HG02943 (cell line): ENCODE measurements at regions not wholly inside any gene's neighbourhood (a gene's known extent, or its start where the extent isn't known, plus 50 kb on each side); places are given as distances from the start of the nearest gene placed in this dataset.
"Not testable (repeated sequence)": the region's sequence is repeated elsewhere in the genome, so short reads cannot be mapped to it uniquely, and the experiment has no call there.

ENCODE experiments used
- ATAC-seq: cut with Tn5 transposase; IDR thresholded peaks from one replicate; pipeline ENCODE4 v1.9.1; 2021; ENCODE audit warnings: mild to moderate bottlenecking, low read depth, moderate library complexity; ENCODE audit not compliant: unreplicated experiment

DNA sequence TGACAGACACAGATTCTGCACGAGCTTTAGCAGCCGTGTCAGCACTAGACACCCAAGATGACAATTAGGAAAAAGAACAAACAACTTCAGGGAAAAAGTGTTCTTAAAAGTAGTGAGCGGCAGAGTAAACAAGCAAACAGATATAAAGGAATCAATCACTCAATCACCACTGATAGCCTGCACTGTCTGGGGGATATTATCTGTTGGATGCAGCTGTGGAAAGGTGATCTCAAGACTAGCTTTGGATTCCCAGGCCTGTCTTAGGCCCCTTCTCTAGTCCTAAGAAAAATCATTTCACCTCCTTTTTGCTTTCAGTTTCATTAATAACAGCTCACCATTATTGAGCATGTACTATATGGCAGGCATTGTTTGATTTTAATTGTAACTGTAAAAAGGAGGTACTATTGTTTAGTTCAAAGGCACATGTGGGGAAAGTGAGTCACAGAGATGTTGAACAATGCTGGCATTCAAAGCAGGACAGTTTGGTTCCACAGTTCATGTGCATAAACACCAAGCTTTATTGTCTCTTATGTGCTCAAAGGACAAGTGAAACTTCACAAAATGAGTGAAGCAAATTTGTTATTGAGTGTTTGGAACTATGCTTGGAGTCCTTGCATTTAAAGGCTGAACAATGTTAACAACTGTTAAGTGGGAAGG lies 147.3 kb upstream of the TCF4 start:
- ATAC-seq, result no peak

DNA sequence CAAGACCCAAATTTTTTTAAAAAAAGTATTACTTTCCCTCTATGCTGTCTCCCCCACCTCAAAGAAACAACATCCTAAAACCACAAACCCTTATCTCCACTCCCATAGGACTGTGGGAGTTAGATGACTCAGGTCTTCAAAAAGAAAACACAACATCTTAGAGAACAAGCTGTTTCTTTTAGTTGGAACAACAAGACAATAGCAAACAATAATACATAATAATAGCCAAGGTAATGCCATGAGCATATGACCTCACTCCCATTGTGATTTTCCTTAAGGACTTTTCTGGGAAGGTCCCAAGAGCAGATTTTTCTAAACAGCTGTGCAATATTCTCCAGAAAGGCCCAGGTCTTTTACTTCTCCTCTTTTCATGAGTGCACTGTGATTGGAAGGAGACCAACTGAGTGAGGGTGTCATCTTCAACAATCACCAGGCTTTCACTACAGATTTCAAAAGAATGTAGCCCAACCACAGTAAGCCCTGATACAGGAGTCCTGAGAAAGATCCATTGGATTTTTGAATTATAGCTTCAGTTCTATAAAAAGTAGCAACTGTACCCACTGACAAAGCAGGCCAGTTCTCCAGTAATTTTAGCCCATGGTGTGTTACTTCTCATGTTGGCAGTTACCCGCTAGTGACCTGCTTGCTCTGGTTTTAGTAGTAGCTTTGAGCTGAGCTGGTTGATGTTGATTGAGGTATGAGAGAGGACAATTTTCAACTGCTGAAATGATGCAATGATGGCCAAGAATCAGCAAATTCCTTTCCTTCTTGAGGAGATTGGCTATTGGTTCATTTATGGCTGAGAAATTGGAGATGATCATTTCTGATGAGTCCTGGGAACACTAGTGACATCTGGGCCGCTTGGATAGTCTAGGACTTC lies 144.5 kb upstream of the TCF4 start:
- no peak for ATAC-seq

DNA sequence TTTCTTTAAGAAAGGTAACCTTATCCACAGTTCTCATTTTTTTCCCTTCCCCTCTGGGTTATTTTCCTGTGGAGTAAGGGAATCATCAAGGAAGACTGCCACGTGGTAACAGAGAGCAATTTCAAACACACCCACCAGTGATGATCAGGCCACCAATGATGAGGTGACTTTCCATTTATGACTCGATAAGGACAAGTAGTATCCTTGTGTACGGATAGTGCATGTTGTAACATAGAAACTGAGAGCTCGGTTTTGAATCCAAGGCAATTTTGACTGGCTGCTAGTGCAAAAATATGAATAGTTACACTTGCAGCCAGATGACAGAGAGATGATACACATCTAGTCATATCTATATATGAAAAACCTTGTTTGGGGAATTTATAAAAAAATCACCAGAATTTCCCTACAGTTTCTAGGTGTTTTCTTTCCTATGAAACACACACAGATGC lies 143.6 kb upstream of the TCF4 start:
- no peak for ATAC-seq

- ATAC-seq, result not testable (repeated sequence)
Observed at GRCh38 chr18:55721006-55721405, 133.0 kb upstream of the TCF4 start.

DNA sequence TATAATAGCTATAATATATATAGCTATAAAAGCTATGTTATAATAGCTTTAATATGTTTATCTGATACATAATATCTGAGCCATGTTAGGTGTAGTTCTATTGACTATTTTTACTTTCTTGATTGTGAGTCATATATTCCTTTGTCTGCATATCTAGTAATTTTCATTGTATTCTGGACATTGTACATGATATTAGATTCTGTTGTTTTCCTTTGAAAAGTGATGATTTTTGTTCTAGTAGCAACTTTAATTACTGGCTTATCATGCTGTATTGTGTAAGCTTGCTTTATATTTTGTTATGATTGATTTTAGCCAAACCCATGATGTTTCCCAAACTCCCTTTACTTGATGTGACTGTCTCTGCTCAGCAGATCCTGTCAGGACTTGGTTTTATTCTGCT lies 125.7 kb upstream of the TCF4 start:
- ATAC-seq, result no peak

- ATAC-seq, result no peak
Observed at GRCh38 chr18:55706898-55707297, 118.9 kb upstream of the TCF4 start.

- no peak for ATAC-seq
Observed at GRCh38 chr18:55699233-55699765, 111.3 kb upstream of the TCF4 start.

DNA sequence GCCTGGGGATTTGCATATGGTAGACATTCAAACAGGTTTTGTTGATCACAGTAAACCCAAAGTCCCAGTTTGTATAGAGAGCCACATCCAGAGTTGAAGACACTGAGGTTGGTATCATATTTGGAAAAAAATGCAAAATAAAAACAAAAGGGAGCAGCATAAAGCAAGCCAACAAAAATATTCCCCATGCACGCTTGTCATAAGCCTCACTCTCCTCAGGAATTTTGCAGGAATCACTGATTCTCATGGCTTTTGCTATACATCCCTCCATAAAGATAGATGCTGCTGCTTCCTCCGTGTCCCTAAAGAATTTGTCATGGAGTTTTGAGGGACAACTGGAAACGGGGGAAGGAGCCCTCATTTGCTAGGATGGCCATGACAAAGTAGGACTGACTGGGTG lies 108.8 kb upstream of the TCF4 start:
- ATAC-seq, result no peak

GRCh38 chr18:55695091-55695490 lies 107.1 kb upstream of the TCF4 start:
- ATAC-seq, result no peak

- no peak for ATAC-seq
Observed at GRCh38 chr18:55694291-55694690, 106.3 kb upstream of the TCF4 start.

DNA sequence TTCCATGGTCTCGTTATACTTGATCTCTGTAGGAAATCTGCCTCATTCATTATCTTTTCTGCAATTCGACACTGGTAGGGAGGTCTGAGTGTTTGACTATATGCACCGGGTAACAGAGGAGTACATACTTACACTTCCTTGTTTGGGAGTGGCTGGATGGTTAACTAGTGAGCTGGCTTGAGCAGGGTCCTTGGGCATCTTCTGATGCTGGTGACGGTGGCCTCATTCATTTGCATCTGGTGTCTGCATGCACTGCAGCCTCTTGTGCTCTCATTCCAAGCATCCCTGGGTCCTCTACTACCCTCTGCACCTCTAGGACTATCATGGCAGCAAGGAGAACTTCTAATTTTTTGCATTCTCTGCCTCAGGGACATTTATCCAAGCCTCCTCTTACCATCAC lies 100.0 kb upstream of the TCF4 start:
- ATAC-seq, result no peak

GRCh38 chr18:55687106-55687505 lies 99.1 kb upstream of the TCF4 start:
- no peak for ATAC-seq

GRCh38 chr18:55685638-55686037 lies 97.6 kb upstream of the TCF4 start:
- ATAC-seq, result no peak

DNA sequence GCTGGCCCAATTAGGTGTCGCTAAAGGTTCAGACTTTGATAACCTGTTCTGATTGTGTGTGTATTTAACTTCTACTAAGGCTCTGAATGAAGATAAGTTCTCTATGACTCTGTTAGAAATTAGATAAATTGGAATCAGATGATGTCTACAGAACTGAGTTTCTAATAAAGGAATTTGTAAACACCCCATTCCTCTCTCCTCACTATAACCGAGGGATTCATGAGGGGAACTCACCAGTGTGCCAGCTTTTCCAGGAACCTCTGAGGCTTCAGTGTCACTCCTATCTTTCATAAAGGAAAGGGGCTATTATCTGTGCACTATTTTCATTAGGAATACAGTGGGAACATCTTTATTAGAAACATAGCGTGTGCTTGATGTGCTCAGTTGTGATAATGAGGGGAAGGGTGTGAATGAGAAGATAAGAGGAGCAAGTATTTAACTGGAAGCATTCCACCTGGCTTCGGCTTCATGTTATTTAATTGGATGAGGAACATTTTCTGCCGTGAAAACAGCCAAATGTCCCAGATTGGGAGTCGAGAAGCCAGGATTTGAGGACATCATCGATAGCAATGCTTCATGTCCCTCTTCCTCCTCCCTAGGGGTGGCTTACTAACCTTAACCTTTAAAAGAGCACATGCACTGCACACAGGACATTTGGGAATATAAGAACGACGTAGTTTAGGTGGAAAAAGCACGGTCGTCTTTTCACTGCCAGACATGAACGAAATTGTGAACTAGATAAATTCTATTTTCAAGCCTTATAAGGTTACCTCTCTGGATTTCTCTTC lies 84.8 kb upstream of the TCF4 start:
- no peak for ATAC-seq

DNA sequence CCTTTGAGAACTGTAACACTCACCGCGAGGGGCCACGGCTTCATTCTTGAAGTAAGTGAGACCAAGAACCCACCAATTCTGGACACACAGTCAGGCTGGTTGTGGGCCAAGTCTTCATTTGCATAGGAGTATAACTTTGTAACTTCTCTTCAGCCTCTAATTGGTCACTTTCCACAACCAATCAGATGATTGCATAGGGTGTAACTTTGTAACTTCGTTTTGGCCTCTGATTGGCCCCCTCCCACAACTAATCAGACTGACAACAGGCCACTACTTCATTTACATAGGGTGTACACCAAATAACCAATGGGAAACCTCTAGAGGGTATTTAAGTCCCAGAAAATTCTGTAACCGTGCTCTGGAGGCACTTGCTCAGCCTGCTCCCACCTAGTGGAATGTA lies 77.5 kb upstream of the TCF4 start:
- no peak for ATAC-seq

DNA sequence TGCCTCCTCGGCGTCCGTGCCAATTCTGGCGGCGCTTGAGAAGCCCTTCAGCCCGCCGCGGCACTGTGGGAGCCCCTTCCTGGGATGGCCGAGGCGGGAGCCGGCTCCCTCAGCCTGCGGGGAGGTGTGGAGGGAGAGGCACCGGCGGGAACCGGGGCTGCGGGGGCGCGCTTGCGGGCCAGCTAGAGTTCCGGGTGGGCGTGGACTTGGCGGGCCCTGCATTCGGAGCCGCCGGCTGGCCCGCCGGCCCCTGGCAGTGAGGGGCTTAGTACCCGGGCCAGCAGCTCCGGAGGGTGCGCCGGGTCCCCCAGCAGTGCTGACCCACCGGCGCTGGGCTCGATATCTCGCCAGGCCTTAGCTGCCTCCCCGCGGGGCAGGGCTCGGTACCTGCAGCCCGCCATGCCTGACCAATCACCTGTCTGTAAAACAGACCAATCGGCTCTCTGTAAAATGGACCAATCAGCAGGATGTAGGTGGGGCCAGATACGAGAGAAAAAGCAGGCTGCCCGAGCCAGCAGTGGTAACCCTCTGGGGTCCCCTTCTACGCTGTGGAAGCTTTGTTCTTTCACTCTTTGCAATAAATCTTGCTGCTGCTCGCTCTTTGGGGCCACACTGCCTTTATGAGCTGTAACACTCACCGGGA lies 76.9 kb upstream of the TCF4 start:
- ATAC-seq, result not testable (repeated sequence)

DNA sequence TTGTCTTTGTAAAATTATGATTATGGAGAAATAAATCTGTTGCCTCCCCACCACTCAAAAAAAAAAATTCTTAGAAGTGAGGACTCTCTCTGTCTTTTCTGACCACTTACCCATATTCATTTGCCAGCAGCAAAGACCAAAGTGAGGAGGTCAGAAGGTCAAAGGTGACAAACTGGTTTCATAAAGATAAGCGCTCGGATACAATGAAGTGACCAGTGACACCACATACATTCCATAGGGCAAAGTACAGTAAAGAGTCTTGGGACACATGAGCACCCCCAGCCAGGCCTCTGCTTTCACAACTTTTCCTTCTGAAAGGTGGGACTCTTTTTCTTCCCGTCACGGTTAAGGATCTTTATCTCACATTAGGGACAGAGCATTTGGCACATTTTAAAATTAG lies 75.9 kb upstream of the TCF4 start:
- no peak for ATAC-seq

- ATAC-seq, result no peak
Observed at GRCh38 chr18:55658598-55658997, 70.6 kb upstream of the TCF4 start.

- ATAC-seq, result no peak
Observed at GRCh38 chr18:55657572-55658331, 69.8 kb upstream of the TCF4 start.

GRCh38 chr18:55654986-55655385 lies 67.0 kb upstream of the TCF4 start:
- ATAC-seq, result no peak
